GM18870 (cell line): ENCODE measurements at regions not wholly inside any gene's neighbourhood (a gene's known extent, or its start where the extent isn't known, plus 50 kb on each side); places are given as distances from the start of the nearest gene placed in this dataset.

Experiments
- ATAC-seq: cut with Tn5 transposase; IDR thresholded peaks from one replicate; pipeline ENCODE4 v1.9.1; 2021; ENCODE audit warnings: moderate library complexity; ENCODE audit not compliant: unreplicated experiment

- ATAC-seq, result no peak
Observed at GRCh38 chr21:28669971-28670653, 322.6 kb downstream of the LTN1 start.

DNA sequence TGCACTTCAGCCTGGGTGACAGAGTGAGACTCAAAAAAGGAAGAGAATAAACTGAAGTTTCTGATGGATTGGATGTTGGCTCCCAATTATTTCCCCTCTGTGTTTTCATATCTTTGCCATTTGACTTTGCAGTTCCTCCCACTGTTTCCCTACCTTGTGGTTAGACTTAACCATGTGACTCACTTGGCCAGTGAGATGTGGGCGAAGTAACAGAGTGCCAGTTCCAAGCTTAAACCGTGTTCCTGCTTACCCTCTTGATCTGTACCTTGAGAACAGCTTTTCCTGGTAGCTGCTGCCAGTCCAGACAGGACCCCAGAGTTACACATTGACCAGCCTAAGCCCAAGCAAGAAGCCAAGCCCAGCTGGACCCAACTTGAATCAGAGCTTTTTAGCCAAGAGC, 323.4 kb downstream of the LTN1 start:
- no peak for ATAC-seq

DNA sequence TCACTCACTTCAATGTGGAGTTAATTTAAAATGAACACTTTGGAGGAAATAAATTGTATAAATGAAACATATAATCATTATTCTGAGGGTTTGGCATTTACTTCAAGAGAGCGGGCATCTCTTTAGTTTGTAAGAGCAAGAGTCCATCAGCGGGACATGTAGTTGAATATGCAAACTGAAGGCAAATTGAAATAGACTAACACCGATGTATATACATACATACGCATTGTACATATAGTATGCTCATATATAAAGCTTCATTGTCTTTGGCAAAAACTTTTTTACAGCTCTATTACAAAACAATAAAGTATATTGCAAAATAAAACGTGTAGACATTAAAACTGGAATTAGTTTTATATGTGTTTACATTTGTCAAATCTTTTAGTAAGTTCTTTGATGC, 328.9 kb downstream of the LTN1 start:
- no peak for ATAC-seq

- no peak for ATAC-seq
Observed at GRCh38 chr21:28663111-28663693, 329.5 kb downstream of the LTN1 start.

DNA sequence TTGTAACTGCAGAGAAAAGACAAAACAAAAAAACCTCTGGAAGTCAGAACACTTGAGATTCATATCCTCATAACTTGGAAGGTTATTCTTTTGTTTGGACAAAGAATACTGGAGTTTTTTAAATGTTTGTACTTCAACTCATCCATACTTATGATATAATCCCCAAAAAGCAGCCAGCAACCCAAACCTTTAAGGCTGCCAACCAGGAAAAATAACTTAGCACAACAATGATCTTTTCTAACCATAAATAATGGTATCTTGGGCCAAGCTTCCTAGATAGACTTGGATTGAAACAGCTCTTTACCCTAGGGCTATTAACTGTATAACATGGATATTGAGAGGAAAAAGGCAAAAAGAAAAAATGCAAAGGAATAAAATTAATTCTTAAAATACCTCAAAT, 335.1 kb downstream of the LTN1 start:
- ATAC-seq, result no peak

GRCh38 chr21:28655471-28655870, 337.2 kb downstream of the LTN1 start:
- ATAC-seq, result no peak

DNA sequence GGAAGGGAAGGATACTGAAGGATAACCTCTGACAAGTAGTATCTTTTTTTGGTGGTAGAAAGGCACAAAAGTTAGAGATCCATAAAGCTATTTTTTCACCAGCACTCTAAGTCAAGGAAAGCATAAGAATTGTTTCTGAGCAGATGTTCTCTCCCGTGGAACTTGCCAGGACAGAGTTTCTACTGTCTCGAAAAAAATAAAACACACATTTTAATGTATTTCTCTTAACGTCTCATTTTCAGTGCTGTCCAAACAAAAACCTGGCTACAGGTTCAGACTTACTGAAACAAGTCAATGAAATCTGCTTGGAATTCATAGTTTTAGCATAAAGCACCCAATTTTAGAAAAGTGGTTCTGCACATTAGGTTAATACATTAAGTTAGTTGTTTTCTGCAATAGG, 338.3 kb downstream of the LTN1 start:
- no peak for ATAC-seq

GRCh38 chr21:28644762-28645161, 347.9 kb downstream of the LTN1 start:
- ATAC-seq, result no peak

GRCh38 chr21:28642891-28643290, 349.8 kb downstream of the LTN1 start:
- ATAC-seq, result no peak

DNA sequence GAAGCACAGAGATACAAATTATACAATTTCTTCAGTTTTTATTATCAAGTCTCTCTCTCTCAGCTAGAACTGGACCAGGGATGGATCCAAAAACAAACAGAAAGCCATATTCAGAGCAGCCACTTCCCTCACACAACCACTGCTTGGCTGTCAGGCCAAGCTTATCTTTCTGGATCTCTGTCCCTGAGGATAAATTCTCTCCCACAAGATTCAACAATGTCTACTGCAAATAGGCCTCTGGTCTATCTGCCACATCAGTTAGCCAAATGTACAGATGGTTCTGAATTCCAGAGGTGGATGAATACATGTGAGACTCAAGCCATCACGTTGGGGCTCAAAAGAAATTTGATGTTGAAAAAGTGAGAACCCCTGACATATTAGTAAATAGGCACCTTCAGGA, 350.9 kb downstream of the LTN1 start:
- no peak for ATAC-seq

DNA sequence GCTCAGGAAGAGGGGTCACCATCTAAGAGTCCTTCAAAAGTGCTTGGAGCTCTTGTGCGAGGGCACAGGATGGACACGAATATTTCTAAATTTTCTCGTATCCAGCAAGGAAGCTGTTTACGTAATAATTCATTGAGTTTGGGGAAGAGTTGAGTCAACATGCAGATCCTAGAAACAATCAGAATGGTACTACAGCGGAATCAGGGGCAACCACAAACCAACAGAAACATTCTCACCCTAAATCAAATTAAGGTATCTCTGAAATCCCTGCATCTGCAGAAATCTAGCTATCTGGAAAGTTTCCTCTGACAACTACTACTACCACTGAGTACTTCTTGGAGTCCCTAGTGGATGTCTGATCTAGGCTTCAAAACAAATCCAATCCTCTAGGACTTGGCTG, 352.4 kb downstream of the LTN1 start:
- ATAC-seq, result no peak

- no peak for ATAC-seq
Observed at GRCh38 chr21:28639737-28640136, 352.9 kb downstream of the LTN1 start.

- ATAC-seq, result no peak
Observed at GRCh38 chr21:28636752-28637691, 355.7 kb downstream of the LTN1 start.

DNA sequence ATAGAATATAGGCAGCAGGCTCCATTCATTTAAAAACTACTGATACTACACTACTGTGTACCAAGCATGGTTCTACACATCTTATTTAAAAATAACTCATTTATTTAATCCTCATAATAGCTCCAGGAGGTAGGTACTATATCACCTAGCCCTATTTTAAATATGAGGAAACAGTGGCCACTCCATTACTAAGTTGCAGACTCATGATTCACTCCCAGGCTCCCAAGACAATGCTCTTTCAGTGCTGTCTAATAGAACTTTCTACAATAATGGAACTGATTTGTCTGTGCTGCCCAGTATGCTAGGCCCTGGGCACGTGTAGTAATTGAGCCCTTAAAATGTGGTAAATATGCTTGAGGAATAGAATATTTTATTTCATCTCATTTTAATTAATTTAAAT, 357.1 kb downstream of the LTN1 start:
- no peak for ATAC-seq

DNA sequence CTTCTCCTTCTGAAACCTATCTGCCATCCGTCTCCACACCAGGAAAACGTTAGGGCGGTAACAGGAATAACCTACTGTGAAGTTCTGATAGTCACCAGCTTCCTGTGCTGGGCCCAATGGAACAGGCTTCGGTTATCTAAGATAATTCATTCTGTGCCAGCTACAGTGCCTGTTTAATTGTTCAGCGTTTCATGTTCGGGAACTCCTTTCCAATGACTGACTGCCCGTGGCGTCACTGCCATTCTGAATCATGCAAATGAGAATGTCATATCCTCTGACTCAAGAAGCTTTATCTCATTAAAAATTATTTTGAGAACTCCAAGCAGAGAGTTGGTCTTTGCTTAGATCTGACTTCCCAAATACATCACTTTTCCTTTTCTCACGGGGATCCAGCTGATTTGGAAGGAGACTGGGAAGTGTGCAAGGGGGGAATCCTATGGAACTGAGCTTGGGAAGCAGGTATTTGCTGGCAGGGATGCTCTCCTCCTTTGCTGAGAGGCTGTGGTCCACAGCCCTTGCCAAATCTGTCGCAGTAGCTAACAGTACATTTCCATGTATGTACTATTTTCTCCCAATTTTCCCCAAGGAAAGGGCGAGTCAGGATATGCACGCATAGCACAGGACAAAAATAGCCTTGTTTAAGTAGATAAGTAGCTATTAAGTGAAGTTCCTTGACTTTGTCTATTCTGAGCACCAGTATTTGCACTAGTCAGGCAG, 358.7 kb downstream of the LTN1 start:
- no peak for ATAC-seq

GRCh38 chr21:28632755-28633408, 359.8 kb downstream of the LTN1 start:
- ATAC-seq, result no peak

DNA sequence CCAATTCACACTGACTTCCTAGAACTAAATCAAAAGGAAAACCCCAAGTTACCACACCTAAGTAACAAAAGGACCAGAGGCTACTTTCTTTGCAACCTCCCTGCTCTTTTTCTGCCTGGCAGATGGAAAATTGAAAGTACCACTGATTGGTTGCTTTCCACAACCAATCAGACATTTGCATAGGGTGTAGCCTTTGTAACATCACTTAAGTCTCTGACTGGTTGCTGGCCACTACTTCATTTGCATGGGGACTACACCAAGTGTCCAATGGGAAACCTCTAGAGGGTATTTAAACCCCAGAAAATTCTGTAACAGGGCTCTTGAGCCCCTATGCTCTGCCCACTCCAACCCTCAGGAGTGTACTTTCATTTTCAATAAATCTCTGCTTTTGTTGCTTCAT, 365.0 kb downstream of the LTN1 start:
- ATAC-seq, result no peak

DNA sequence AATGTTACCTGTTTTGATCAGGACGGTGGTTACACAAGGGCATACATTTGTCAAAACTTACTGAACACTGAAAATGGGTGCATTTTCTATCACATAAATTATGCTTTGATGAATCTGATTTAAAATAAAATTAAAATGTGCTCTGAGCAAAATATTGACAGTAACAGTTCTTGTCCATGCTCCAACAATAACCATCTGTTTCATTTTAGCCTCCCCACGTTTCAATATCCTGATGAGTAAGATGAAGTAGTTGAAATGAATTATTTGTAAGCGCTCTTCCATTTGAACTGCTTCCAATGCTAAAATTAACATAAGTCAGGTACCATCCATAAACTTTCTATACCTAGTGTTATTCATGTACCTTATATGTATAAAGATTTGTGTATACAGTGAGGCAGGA, 365.4 kb downstream of the LTN1 start:
- ATAC-seq, result no peak

DNA sequence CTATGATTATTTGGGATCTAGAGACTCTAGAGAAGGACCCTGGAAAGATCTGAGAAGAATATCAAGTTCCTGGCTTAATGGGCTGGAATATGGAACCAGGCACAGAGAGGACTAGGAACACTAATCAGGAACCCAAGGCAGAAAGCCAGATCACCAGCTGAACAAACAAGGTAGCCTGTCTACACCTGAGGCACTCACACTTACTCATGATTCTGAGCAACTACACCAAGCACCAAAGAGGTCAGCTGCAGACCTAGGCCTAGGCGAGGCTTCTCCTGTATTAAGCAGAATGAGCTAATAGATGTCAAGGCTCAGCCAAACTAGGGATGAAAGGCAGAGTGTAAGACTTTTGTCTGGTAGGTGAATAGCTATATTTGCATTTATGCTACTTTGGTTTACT, 368.1 kb downstream of the LTN1 start:
- no peak for ATAC-seq

DNA sequence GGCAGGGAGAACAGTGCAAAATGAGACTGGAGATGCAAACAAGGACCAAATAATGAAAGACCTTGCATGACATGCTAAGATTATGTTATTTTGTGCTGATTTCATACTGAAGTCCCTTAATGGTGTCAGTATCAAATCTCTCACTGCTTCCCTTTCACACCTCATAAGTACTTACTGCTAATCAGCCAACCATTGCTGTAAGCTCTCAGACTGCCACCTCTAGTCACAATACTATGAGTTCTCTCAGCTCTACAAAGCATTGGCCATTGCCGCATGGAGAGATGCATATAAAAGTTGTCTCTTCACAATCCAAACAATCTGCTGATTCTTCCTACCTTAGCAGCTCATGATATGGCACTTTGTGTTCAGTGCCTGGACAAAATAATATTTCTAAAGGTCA, 375.4 kb downstream of the LTN1 start:
- no peak for ATAC-seq

GRCh38 chr21:28615276-28615675, 377.4 kb downstream of the LTN1 start:
- ATAC-seq, result no peak
